Forelimb muscle (tissue), 1 donor: ENCODE measurements at regions not wholly inside any gene's neighbourhood (a gene's known extent, or its start where the extent isn't known, plus 50 kb on each side); places are given as distances from the start of the nearest gene placed in this dataset.

Source experiments
- DNase-seq: peaks from one replicate; pipeline ENCODE4 v3.0.0-alpha.2; 2013; ENCODE audit warnings: low read depth

DNA sequence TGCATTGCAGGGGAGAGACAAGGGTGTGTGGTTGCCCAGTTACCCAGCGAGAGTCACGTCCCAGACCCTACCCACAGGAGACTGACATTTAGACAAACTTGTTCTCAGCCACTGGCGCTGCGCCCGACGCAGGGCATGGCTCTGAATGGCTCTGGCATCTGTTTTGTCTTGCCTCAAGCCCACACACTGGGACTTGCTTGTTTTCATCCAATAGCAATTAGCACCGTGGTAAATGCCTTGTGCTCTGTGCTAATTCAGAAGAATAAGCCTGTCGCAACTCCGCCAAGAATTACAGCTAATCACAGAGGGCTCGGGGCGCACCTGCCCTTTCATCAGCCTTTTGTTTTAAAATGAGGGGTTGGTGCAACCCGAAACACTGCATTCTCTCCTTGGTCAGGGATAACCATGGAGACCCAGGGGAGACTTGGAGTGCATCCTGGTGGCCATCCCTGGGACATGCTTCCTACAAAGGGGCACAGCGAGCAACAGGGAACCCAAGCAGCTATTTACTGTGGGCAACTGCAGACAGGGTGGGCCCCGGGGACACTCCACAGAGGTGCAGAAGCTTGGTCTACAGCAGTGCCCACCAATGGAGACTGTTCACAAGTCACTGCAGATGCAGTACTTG lies 220.6 kb upstream of the ZFHX3 start:
- DNase-seq, result no peak

DNA sequence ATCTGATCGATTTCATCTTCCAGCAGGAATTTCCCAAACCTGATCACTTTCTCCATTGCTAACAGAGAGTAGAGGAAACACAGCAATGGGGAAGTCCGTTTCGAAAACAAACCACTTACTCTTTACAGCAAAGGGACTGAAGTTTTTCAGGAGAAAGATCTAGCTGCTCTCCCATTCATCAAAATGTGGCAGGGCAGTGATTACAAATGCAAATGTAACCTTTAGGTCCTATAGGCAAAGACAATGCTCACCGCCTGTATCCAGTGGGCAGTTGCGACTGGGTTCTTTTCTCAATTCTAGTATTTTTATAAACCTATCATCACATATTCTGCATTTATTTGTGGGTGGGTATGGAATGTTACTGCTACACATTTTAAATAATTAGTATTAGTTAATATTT lies 218.0 kb upstream of the ZFHX3 start:
- no peak for DNase-seq

DNA sequence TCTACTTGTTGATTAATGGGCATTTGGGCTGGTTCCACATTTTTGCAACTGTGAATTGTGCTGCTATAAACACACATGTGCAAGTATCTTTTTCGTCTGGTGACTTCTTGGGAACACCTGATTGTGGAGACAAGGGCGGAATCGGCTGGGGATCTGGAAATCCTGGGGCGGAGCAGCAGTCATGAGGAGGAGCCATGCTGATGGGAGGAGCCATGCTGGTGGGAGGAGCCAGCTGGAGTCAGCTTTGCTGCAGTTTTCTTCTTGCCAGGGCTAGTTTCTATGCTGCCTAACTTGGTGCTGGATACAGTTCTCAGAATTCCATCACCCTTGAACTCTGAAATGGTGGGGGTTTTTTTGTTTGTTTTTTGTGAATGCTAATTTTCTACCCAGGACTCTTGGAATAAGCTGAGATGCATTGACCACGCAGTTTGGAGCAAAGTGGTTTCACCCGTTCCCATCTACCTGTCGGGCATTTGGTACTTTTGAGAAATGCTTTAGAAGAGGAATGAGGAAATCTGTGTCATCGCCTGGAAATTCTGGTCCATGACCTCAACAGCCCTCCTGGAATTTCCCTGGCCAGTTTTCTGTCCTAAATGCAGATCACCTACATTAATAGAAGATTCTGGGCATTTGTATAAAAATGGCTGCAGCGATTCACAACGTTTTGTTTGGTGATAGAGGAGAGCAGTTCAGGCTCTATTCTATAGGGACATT lies 217.4 kb upstream of the ZFHX3 start:
- DNase-seq, result no peak

DNA sequence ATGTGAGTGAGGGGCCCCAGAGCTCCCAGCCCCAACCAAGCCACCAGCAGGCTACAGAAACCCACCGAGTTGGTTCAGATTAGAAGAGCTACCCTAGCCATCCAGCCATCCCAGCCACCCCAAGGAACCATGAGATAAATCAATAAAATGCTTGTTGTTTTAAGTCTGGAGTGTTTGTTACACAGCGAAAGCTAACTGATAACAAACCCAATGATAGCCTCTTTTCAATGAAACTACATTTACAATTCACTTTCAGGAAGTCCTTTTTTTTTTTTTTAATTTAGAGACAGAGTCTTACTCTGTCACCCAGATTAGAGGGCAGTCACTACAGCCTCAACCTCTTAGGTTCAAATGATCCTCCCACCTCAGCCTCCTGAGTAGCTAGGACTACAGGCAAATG lies 215.0 kb upstream of the ZFHX3 start:
- no peak for DNase-seq

DNA sequence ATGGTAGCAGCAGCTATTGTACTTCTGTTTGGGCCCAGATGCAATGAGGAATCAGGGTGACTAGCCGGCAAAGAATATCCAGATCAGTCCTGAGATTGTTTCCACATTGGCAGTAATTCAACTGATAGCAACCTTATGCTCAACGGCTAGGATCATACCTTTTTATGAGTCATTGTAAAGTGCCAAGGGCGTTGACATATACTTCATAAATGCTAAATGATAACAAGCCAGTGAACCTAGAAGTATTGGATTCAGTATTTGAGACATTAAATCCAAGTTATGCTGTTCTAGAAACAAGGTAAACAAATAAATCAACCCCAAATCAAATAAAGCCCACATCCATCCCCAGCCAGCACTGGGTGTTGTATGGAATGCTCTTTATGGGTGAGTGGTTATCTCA lies 207.1 kb upstream of the ZFHX3 start:
- no peak for DNase-seq

DNA sequence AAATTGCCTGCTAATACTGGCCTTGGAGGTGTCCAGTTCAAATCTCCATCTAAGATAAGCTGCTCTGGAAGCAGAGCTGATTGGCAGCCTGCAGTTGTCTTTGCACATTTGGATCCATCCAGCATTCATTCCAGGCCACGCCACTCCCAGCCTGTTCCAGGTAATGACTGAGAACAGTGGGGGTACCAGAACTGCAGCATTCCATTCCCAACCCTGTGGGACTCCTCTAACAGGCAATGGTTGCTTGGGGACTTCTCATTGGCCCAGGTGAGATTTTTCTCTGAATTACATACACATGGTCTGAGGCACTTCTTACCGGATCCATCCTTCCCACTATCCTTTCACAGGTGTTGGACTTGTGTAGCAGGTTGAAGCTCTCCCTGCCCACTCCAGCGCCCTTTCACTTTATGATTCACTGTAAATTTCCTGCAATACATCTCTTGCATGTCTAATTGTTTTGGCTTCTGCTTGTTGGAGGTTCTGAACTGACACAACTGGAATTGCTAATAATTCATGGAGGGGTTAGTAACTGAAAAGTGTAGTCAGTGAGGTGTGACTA lies 206.1 kb upstream of the ZFHX3 start:
- DNase-seq, result no peak

DNA sequence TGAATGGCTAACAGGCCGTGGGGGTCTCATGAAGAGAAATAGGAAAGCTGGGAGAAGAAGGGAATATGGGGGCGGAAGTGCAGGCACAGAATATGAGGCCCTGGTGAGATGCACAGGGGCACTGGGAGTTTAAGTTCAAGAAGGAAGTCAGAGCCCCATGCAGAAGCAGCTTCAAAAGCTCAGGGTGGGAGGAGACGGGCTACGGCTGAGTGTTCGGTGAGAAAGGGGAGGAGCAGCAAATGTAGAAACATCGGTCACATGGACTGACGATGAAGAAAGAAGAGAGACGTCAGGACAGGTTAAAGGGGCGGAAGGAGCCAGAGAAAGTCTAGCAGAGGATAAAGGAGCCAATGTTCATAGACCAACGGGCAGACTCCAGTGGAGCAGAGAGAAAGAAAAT lies 204.5 kb upstream of the ZFHX3 start:
- DNase-seq, result no peak

DNA sequence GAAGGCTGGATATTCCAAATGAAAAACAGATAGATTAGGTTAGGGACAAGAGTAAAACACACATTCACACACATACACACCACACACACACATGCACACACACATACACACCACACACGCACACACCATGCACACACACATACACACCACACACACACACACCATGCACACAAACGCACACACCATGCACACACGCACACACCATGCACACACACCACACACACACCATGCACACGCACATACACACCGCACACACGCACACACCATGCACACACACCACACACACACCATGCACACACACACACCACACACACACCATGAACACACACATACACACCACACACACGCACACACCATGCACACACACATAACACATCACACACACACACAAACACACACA lies 203.7 kb upstream of the ZFHX3 start:
- no peak for DNase-seq

DNA sequence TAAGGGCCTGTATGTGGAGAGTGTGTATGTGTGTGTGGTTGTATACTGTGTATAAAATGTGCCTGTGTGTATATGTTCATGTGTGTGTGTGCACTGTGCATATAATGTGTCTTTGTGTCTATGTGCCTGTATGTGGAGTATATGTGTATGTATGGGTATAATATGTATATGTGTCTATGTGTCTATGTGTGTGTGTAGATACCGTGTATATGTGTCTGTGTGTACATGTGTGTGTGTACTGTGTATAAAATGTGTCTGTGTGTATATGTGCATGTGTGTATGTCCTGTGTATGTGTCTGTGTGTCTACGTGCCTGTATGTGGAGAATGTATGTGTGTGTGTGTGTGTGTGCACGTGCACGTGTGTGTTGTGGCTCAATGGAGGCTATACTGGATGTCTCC lies 200.4 kb upstream of the ZFHX3 start:
- DNase-seq, result no peak

DNA sequence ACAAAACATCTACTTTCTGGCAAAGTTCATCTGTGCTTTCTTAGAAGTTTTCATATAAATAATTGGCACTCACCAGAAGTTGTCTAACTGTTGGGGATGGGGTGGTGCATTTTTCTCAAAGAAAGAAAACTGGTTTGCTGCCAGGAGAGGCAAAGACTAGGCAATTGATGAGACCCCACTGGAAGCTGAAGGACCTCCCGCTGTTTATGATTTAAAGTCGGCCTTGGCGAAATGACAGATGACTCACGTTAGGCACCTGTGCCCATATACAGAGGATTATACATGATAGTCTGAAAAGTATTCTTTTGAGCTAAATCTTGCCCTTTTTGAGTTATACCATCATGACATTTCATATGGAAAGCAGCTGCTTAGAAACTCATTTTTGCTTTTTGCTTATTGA lies 193.0 kb upstream of the ZFHX3 start:
- no peak for DNase-seq

DNA sequence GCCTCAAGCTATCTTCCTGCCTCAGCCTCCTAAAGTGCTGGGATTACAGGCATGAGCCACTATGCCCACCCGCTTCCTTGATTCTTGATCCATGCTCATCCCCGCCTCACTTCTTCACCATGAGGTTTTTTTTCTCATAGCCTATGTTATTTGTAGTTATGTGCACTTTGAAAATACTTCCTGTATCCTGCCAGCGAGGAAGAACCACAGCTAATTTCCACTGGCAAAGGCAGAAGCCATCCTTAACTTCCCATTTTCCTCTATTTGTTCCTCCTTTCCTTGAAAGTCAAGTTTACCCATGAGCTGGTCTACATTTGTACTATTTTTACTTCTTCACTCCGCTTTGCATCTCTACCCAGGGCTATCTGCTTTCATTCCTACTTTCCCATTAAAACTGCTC lies 189.7 kb upstream of the ZFHX3 start:
- no peak for DNase-seq

DNA sequence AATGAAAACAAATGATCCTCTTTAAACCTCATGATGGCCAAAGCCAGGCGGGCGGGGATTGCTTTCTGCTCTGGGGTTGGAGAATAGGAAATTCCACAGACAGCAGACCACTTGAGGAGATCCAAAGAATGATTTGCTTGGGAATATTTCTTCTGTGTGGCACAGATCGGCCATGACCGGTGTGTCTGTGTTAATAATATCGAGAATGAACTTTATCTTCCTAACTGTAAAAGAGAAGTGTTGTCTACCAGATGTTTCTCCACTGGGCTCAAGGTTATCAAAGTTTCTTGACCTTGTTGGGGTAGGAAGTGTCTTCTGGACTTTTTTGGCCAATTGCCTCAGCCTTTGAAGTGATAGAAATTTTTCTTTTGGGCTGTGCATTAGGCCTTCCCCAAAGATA lies 186.6 kb upstream of the ZFHX3 start:
- DNase-seq, result no peak

DNA sequence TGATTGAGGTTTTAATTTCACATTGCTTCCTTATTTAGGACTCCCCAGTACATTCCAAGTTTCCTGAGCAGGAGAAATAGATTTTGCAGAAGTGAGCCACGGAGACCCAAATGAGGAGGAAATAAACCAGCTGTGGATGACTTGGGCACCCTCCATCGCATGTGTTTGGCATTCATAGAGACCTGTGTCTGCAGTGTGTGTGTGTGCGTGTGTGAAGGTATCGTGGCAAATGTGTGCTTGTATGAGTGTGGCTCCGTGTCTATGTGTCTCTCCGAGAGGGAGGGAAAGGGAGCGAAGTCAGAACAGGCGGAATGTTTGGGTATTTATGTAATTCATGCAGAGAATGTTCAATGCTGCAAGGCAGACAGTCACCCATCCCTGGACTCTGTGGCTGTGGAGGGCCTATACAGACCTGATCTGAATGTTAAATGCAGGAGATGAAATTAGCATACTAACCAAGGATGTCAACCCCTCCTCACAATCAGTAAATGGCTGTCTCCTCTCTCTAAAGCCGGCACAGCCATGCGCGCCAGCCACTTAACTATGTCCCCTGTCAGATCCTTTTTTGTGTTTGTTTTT lies 186.0 kb upstream of the ZFHX3 start:
- no peak for DNase-seq

DNA sequence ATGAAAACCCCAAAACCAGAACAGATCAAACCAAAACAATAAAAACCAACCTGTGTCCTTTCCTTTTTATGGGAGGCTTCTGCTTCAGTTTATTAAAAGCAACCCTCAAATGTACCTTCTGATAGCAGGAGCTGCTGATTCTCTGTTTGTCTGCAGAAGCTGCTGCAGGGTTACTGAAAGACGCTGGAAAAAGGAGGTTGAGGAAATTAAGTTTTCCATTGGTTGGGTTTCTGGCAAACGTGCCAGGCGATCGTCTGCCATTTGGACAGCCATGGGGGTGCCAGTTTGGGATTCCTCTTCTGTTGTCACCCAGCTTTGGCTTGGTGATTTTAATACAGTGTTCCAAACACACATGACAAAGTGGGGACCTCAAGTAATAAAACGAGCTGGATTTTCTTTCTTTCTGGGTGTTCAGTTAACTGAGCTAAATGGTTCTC lies 185.4 kb upstream of the ZFHX3 start:
- DNase-seq, result no peak

DNA sequence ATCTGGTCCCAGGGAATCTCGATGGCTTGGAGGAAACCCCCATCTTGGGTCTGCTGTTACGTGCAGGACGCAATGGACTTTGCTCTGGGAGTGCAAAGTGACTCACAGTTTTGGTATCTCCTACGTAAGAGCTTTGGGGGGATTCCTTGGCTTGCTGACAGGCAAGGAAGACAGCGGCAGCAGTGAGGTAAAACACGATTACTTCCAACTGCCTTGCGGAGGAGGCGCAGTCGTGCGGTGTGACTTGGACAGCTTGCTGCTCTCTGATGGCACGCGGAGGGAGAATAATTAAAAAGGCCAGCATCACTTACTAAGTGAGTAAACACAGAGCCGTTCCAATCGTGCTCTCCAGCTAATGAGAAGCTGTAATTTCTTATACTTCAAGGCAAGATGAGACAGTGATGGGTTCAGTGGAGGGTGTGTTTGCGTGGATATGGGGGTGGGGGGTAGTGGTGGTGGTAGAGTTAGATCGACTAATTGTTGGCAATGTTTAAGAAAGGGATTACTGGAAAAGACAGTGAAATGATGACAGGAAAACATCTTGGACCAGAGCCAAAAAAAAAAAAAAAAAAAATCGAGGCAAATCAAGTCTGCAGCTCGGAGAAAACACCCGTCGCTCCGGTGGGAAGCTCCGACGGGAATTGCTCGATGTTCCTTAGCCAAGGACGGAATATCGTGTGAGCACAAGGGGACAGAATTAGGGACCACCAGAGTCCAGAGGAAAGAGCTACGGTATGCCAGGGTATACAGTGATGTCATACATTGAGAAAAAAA lies 184.8 kb upstream of the ZFHX3 start:
- no peak for DNase-seq

DNA sequence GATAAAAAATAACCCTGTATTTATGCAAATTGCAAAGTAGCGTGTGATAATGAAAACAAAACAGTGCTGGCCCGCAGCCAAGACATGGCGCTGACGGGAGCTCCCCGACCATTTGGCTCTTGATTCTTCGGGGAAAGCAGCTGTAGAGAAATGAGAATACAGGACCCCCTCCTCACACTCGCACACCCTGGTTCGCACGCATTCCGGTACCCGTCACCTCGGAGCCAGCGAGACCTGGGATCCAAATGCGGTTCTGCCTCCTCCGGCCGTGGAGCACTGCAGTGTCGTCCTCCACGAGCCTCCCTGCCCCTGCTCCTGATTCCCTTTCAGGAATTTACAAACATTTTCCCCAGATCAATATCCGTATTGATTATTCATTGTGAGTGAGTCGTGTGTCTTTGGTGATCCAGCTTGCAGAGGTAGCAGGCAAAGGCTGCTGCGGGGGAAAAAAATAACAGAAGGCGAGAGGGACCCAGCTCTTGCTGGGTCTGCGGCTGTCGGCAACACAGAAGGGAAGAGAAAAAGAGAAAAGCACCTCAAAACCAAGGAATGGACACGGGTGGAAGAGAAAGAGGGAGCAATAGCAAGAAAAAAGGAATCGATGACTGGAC lies 184.1 kb upstream of the ZFHX3 start:
- DNase-seq, result no peak

DNA sequence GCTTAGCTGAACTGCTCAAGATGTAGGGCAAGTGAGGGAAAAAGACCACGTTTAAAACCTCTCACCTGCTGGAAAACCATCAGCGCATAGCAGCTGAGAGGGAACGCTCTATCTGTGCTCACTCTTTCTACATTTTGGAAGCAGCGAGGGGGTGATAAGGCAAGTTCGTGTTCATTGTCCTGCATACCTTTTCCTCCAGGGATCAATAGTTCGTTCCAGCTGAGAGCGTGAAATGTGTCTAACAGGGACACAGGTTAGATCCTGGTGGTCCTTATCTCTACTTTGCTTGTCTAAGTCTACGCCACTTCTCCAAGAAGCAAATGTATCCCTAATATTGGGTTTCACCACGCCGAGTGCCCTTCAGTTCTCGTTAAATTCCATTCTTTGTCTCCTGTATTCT lies 183.5 kb upstream of the ZFHX3 start:
- DNase-seq, result no peak

DNA sequence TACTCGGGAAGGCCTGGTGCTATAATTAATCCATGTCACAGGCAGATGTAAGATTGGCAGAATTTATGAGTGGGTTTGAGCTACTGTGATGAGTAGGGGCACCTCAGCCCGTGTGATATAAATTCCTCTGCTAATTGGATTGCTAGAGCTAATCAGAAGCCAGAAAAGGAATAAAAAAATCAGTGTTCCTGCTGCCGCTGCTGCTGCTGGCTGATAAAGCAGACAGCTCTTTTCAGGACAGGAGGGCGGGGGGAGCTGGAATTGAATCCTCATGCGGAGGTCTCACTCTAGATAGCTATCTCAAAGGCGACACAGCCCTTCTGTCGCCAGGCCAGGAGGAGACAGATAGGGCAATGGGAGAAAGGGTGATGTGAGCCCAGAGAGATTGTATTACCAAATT lies 182.7 kb upstream of the ZFHX3 start:
- DNase-seq, result no peak

DNA sequence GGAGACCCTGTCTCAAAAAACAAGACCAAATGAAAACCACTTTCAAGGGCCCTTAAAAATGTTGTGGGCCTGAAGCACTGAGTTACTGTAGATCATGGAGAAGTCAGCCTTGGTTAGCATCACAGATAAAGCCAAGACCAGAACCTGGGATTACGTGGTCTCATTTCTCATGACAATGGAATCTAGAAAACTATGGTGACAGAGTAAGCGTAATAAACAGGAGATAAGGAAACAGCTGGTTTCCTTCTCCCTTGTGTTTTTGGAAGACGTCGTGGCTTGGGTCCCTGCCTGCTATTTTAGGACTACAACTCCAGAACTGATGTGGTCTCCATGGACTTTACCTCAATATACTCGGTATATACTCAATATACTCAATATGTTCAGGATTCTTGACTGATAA lies 180.7 kb upstream of the ZFHX3 start:
- DNase-seq, result no peak

DNA sequence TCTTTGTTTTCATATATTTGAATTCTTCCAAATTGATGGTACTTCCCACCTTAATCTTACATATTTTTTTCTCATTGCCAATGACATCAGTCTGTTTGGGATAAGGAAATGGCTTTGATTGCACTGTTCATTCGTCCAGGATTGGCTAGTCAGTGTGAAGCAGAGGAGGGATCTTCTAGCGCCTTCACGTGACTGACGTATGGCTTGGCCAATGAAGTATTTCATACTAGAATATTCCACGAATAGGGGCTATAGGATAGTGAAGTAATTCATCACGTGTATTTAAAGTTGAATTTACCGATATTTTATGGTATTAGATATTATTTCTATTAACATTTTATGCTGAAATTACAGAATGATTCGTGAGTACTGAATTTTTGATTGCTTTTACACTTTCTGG lies 178.7 kb upstream of the ZFHX3 start:
- no peak for DNase-seq

DNA sequence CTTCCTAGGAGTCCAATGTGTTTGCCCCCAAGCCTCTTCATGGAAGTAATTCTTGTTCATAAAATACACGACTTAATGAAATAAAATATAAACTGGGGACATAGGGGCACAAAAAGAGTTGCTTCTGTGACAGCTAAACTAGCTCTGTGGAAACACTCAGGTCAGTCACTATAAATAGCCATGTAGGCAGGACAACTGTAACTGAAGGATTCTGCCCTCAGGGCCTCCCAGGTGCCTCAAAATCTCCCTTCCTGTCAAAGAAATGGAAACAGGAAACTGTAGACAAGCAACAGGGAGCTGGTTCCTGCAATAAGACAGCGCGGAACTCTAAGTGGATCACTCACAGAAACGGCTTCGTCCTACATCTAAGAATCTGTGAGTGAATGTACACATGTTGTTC lies 178.1 kb upstream of the ZFHX3 start:
- DNase-seq, result no peak

DNA sequence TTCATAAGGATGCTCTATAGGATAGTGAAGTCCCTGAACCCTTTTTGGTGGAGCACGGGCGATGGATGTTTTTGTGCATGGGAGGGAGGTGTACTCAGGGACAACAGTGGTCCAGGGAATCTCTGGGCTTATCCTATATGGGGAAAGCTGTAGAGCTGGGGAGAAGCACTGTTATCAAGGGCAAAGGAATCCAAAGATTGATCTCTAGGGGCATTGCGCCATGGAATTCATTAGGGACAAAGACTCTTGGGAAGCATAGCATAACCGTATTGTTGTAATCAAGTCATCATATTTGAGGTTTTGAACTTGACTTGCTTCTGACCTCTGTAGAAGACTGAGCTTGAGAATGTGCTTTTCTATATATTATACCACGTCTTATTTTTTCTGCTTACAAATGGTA lies 172.9 kb upstream of the ZFHX3 start:
- no peak for DNase-seq
